PFSK-1 (cell line): ENCODE measurements at regions not wholly inside any gene's neighbourhood (a gene's known extent, or its start where the extent isn't known, plus 50 kb on each side); places are given as distances from the start of the nearest gene placed in this dataset.

Experiments
- POLR2AphosphoS5 ChIP-seq: IDR thresholded peaks from 2 replicates; pipeline ENCODE4 v1.6.1; 2012; ENCODE audit warnings: low read depth, mild to moderate bottlenecking, control low read depth, low read length, moderate library complexity
- SIN3A ChIP-seq: IDR thresholded peaks from 2 replicates; pipeline ENCODE4 v1.6.1; 2012; ENCODE audit warnings: mild to moderate bottlenecking, low read length, moderate library complexity, borderline replicate concordance; ENCODE audit not compliant: insufficient read depth
- TF ChIP-seq, protein P1 (sequence below), 2 experiments: IDR thresholded peaks; 2 replicates each; pipeline versions ENCODE4 v1.6.1 to v1.8.0; 2011 to 2012; ENCODE audit warnings: low read depth in 2 of 2, low read length in 2 of 2, control low read depth in 1 of 2, inconsistent platforms in 1 of 2, mild to moderate bottlenecking in 1 of 2, moderate library complexity in 1 of 2; ENCODE audit not compliant: insufficient read depth in 1 of 2

DNA sequence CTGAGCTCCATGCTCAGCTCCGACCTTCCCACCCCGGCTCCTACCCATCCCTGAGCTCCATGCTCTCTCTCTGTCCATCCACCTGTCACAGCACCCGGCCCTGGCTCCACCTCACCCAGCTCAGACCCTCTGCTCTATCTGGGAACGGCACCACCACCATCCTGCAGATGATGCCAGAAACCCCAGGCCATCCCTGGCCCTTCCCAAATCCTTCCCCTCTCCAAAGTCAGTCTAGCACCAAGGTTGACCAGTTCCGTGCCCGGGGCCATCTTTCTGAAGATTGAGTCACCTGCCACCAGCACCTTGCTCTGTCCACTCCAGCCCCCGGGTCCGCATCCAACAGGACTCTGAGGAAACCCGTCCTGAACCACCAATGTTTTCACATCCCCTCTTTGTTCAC is 969.6 kb downstream of the BRD1 start:
- TF ChIP-seq, protein P1, sequence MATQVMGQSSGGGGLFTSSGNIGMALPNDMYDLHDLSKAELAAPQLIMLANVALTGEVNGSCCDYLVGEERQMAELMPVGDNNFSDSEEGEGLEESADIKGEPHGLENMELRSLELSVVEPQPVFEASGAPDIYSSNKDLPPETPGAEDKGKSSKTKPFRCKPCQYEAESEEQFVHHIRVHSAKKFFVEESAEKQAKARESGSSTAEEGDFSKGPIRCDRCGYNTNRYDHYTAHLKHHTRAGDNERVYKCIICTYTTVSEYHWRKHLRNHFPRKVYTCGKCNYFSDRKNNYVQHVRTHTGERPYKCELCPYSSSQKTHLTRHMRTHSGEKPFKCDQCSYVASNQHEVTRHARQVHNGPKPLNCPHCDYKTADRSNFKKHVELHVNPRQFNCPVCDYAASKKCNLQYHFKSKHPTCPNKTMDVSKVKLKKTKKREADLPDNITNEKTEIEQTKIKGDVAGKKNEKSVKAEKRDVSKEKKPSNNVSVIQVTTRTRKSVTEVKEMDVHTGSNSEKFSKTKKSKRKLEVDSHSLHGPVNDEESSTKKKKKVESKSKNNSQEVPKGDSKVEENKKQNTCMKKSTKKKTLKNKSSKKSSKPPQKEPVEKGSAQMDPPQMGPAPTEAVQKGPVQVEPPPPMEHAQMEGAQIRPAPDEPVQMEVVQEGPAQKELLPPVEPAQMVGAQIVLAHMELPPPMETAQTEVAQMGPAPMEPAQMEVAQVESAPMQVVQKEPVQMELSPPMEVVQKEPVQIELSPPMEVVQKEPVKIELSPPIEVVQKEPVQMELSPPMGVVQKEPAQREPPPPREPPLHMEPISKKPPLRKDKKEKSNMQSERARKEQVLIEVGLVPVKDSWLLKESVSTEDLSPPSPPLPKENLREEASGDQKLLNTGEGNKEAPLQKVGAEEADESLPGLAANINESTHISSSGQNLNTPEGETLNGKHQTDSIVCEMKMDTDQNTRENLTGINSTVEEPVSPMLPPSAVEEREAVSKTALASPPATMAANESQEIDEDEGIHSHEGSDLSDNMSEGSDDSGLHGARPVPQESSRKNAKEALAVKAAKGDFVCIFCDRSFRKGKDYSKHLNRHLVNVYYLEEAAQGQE (IDR thresholded peaks at IDR 0.05; ENCODE audit: insufficient read depth in 1 of 2, low read depth in 2 of 2, low read length in 2 of 2): no peak
- no peak for TF ChIP-seq SIN3A
- no peak for TF ChIP-seq POLR2AphosphoS5
